Keratinocyte (primary cell): ENCODE measurements at regions not wholly inside any gene's neighbourhood (a gene's known extent, or its start where the extent isn't known, plus 50 kb on each side); places are given as distances from the start of the nearest gene placed in this dataset.

Source experiments
- DNase-seq: peaks from one replicate; pipeline ENCODE4 v3.0.0-alpha.2; 2011; ENCODE audit warnings: low read depth, missing footprints, low spot score
- FAIRE-seq: peaks from 2 replicates; lab custom pipeline; 2011; peaks lifted over from hg19 to GRCh38; lab: Jason Lieb, UNC
- H2AFZ ChIP-seq: 2 replicates; pipeline ENCODE4 v1.6.0; 2012; ENCODE audit warnings: low read length, control low read depth, inconsistent platforms; ENCODE audit not compliant: control insufficient read depth
- H3K27ac ChIP-seq: 2 replicates; pipeline ENCODE4 v1.5.1; 2011; ENCODE audit warnings: low read length; ENCODE audit not compliant: control insufficient read depth, insufficient read depth
- H3K27me3 ChIP-seq: 3 replicates; pipeline ENCODE4 v1.6.0; 2011; ENCODE audit warnings: low read length; ENCODE audit not compliant: control insufficient read depth, insufficient read depth; ENCODE audit errors: extremely low read depth
- H3K36me3 ChIP-seq, 2 experiments: 2 replicates in 1 of 2; 3 replicates in 1 of 2; pipeline ENCODE4 v1.5.1; 2011; ENCODE audit warnings: low read length in 2 of 2, mild to moderate bottlenecking in 1 of 2; ENCODE audit not compliant: control insufficient read depth in 2 of 2, insufficient read depth in 2 of 2; ENCODE audit errors: extremely low read depth in 1 of 2
- H3K4me1 ChIP-seq: 3 replicates; pipeline ENCODE4 v1.5.1; 2011; ENCODE audit warnings: low read length; ENCODE audit not compliant: control insufficient read depth, insufficient read depth; ENCODE audit errors: extremely low read depth
- H3K4me2 ChIP-seq: 3 replicates; pipeline ENCODE4 v1.6.0; 2011; ENCODE audit warnings: low read depth, low read length; ENCODE audit not compliant: control insufficient read depth, insufficient read depth; ENCODE audit errors: extremely low read depth
- H3K4me3 ChIP-seq, 3 experiments: fragments of 200-600 bp in 1 of 3; sonication (generic) in 1 of 3; 2 replicates in 2 of 3; 3 replicates in 1 of 3; pipeline ENCODE4 v1.5.1; 2011 to 2016; ENCODE audit warnings: low read length in 3 of 3, mild to moderate bottlenecking in 3 of 3, control low read depth in 2 of 3, inconsistent platforms in 1 of 3, low read depth in 1 of 3, mixed read lengths in 1 of 3, mixed run types in 1 of 3, moderate library complexity in 1 of 3; ENCODE audit not compliant: control insufficient read depth in 2 of 3, insufficient read depth in 2 of 3; ENCODE audit errors: extremely low read depth in 1 of 3
- H3K79me2 ChIP-seq: 2 replicates; pipeline ENCODE4 v1.6.0; 2012; ENCODE audit warnings: low read length; ENCODE audit not compliant: control insufficient read depth, insufficient read depth
- H3K9ac ChIP-seq: 3 replicates; pipeline ENCODE4 v1.6.0; 2011; ENCODE audit warnings: low read length; ENCODE audit not compliant: control insufficient read depth, insufficient read depth; ENCODE audit errors: extremely low read depth
- H3K9me1 ChIP-seq: 3 replicates; pipeline ENCODE4 v1.6.0; 2011; ENCODE audit warnings: low read length; ENCODE audit not compliant: control insufficient read depth, insufficient read depth; ENCODE audit errors: extremely low read depth
- H3K9me3 ChIP-seq: 2 replicates; pipeline ENCODE4 v1.5.1; 2012; ENCODE audit warnings: low read depth, low read length; ENCODE audit not compliant: control insufficient read depth
- H4K20me1 ChIP-seq: 3 replicates; pipeline ENCODE4 v1.6.0; 2011; ENCODE audit warnings: low read length; ENCODE audit not compliant: control insufficient read depth, insufficient read depth; ENCODE audit errors: extremely low read depth
- EZH2 ChIP-seq: IDR thresholded peaks from one replicate; pipeline ENCODE4 v1.6.1; 2012; ENCODE audit warnings: inconsistent platforms, mild to moderate bottlenecking, low read length, moderate library complexity
- dilution Hi-C: fragments of 300-500 bp; cut with MboI; formaldehyde crosslinking; loops from one replicate; pipeline ENCODE4 v1.7.0; 2020; ENCODE audit warnings: low sequenced_read_pairs; ENCODE audit not compliant: extremely low pct_ligation_motif_present
- TF ChIP-seq, protein P1 (sequence below), 3 experiments: IDR thresholded peaks in 1 of 3; conservative IDR thresholded peaks in 1 of 3; optimal IDR thresholded peaks in 1 of 3; 2 replicates in 2 of 3; 3 replicates in 1 of 3; pipeline versions ENCODE3 to v1.5.1; 2011; ENCODE audit warnings: low read length in 3 of 3, mild to moderate bottlenecking in 3 of 3, moderate library complexity in 2 of 3, control low read depth in 1 of 3, inconsistent platforms in 1 of 3; ENCODE audit not compliant: insufficient read depth in 2 of 3; ENCODE audit errors: extremely low read depth in 1 of 3

DNA sequence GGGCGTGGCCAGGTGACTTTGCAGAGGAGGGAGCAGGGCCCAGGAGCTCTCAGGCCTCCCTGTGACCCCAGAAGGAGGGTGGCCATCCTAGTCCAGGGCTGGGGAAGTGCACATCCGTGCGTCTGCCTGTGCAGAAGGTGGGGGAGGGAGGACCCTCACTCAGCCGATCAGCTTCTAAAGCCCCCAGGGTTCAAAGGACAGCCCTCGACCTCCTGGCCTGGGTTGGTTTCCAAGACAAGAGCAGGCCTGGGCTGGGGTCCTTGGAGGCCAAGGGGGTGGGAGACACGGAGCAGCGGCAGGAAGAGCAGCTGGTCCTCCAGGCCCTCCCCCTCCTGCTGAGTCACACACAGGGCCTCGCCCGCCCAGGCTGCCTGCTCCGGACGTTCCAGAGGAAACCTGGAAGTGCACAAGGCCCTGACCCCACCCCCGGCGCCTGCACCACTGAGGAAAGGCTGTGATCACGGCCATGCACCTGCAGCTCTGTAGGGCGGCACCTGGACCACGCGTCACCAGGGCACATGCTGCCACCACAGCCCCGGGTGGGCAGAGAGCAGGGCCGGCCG lies 67.1 kb upstream of the ZNF469 start:
- H3K79me2 ChIP-seq = no peaks in the 10 kb centered on the region
- peak overlapping the region; percentile 52 for H3K27ac ChIP-seq
- H3K4me2 ChIP-seq = peak overlapping the region; percentile 75
- H4K20me1 ChIP-seq = no peaks in the 10 kb centered on the region
- no peak for DNase-seq
- peak; percentile 56 for FAIRE-seq
- H3K4me3 ChIP-seq = peak overlapping the region in 2 of 3 experiments; percentile 32 to 49
- dilution Hi-C loops = no loop called here
- H3K36me3 ChIP-seq = no peaks in the 10 kb centered on the region
- peaks cover 14% of the 10 kb centered on the region for H3K4me1 ChIP-seq
- H3K27me3 ChIP-seq = peaks cover 6% of the 10 kb centered on the region
- peaks cover 2% of the 10 kb centered on the region for H3K9me3 ChIP-seq
- H3K9me1 ChIP-seq = no peaks in the 10 kb centered on the region
- no peak for TF ChIP-seq EZH2
- TF ChIP-seq, protein P1, sequence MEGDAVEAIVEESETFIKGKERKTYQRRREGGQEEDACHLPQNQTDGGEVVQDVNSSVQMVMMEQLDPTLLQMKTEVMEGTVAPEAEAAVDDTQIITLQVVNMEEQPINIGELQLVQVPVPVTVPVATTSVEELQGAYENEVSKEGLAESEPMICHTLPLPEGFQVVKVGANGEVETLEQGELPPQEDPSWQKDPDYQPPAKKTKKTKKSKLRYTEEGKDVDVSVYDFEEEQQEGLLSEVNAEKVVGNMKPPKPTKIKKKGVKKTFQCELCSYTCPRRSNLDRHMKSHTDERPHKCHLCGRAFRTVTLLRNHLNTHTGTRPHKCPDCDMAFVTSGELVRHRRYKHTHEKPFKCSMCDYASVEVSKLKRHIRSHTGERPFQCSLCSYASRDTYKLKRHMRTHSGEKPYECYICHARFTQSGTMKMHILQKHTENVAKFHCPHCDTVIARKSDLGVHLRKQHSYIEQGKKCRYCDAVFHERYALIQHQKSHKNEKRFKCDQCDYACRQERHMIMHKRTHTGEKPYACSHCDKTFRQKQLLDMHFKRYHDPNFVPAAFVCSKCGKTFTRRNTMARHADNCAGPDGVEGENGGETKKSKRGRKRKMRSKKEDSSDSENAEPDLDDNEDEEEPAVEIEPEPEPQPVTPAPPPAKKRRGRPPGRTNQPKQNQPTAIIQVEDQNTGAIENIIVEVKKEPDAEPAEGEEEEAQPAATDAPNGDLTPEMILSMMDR (optimal IDR thresholded peaks at IDR 0.05 in 1 of 3, IDR thresholded peaks at IDR 0.05 in 1 of 3, conservative IDR thresholded peaks at IDR 0.05 in 1 of 3; ENCODE audit: extremely low read depth in 1 of 3, insufficient read depth in 2 of 3, low read length in 3 of 3) = no peak
- peak overlapping the region; percentile 69 for H2AFZ ChIP-seq
- H3K9ac ChIP-seq = peak overlapping the region; percentile 50

DNA sequence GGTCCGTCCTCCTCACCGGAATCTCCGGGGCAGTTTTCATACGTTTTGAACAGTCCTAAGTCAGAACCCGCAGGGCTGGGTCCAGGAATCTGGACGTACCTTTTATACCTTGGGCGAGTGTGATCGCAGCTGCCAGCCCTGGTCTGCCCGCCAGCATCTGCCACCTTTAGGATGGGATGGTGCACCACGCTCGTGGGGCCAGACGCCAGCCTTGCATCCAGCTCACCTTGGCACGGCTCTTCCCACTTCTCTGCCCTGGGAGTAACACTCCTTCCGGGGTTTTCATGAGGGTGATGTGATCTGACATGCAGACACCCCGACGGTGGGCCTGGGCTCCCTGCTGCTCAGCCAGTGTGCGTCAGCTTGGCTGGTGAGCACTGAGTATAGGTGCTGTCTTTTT lies 66.6 kb upstream of the ZNF469 start:
- Histone ChIP-seq H3K79me2 (no peaks in the 10 kb centered on the region), H3K27me3 (peaks cover 3% of the 10 kb centered on the region), H3K9me1 (no peaks in the 10 kb centered on the region), H2AFZ (peak overlapping the region; percentile 69), H3K27ac (peak overlapping the region; percentile 47), H3K36me3 (no peaks in the 10 kb centered on the region), H3K4me3 (peak overlapping the region in 2 of 3 experiments; percentile 32 to 49), H3K4me1 (peaks cover 14% of the 10 kb centered on the region), H4K20me1 (no peaks in the 10 kb centered on the region), H3K4me2 (peak overlapping the region; percentile 75), H3K9me3 (peaks cover 2% of the 10 kb centered on the region), H3K9ac (peak overlapping the region; percentile 50)
- DNase-seq (no peak), FAIRE-seq (peak; percentile 64)
- dilution Hi-C loops = no loop called here
- no peak for TF ChIP-seq EZH2
- TF ChIP-seq, protein P1 (optimal IDR thresholded peaks at IDR 0.05 in 1 of 3, IDR thresholded peaks at IDR 0.05 in 1 of 3, conservative IDR thresholded peaks at IDR 0.05 in 1 of 3; ENCODE audit: extremely low read depth in 1 of 3, insufficient read depth in 2 of 3, low read length in 3 of 3) = peak in 2 of 3 experiments; percentile 12 to 21
